Prostate gland (tissue), 2 donors: ENCODE measurements at regions not wholly inside any gene's neighbourhood (a gene's known extent, or its start where the extent isn't known, plus 50 kb on each side); places are given as distances from the start of the nearest gene placed in this dataset.

ENCODE experiments used
- CTCF ChIP-seq, 4 experiments: fragments of 200-600 bp in 2 of 4; fragments of 450-650 bp in 2 of 4; sonication (generic) in 2 of 4; IDR thresholded peaks; 1 replicate in 3 of 4; 2 replicates in 1 of 4; pipeline ENCODE4 v1.5.1; 2016 to 2019; ENCODE audit warnings: antibody characterized with exemption in 4 of 4, mild to moderate bottlenecking in 2 of 4, moderate library complexity in 2 of 4
- POLR2A ChIP-seq: fragments of 450-650 bp; IDR thresholded peaks from one replicate; pipeline ENCODE4 v1.6.1; 2016; ENCODE audit warnings: antibody characterized with exemption, mild to moderate bottlenecking
- POLR2AphosphoS5 ChIP-seq: sonication (generic); formaldehyde crosslinking; IDR thresholded peaks from one replicate; pipeline ENCODE4 v1.6.1; 2017; ENCODE audit warnings: antibody characterized with exemption

DNA sequence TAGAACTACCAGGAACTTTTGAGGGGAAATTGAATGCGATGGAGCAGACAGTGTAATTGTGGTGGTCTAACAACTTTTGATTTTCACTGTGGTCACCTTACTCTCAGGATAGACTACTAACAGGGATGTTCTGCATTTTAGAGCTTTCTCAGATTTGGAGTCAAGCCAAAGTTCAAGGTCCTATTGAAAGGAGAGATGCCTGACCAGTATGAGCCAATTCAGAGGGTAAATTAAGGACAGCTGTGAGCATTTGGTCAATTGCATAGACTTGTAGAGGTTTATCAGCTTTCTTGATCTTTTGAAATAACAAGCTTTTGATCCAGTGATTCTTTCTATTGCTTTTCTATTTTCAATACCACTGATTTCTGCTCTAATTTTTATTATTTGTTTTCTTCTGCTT, 1095.7 kb upstream of the CNTNAP5 start:
- TF ChIP-seq CTCF (IDR thresholded peaks at IDR 0.05), result no peak
- TF ChIP-seq POLR2AphosphoS5, result no peak
- no peak for TF ChIP-seq POLR2A
